HEK293 (cell line): ENCODE measurements at regions not wholly inside any gene's neighbourhood (a gene's known extent, or its start where the extent isn't known, plus 50 kb on each side); places are given as distances from the start of the nearest gene placed in this dataset.
"Not testable (repeated sequence)": the region's sequence is repeated elsewhere in the genome, so short reads cannot be mapped to it uniquely, and the experiment has no call there.

Experiments
- ATF2 ChIP-seq: fragments of 450-650 bp; formaldehyde crosslinking; IDR thresholded peaks from 2 replicates; pipeline ENCODE4 v1.5.1; 2016; ENCODE audit warnings: missing biosample characterization, missing genetic modification characterization, low read depth
- CTCF ChIP-seq: fragments of 450-650 bp; formaldehyde crosslinking; IDR thresholded peaks from 2 replicates; pipeline ENCODE4 v1.5.1; 2016; ENCODE audit warnings: missing biosample characterization, missing genetic modification characterization
- PRDM10 ChIP-seq: fragments of 450-650 bp; formaldehyde crosslinking; IDR thresholded peaks from 2 replicates; pipeline ENCODE4 v1.5.1; 2016; ENCODE audit warnings: missing biosample characterization, missing genetic modification characterization
- REPIN1 ChIP-seq: fragments of 450-650 bp; formaldehyde crosslinking; IDR thresholded peaks from 2 replicates; pipeline ENCODE4 v1.5.1; 2017; ENCODE audit warnings: missing biosample characterization, missing genetic modification characterization, low read depth
- ZBTB17 ChIP-seq: fragments of 450-650 bp; formaldehyde crosslinking; IDR thresholded peaks from 2 replicates; pipeline ENCODE4 v1.5.1; 2016; ENCODE audit warnings: missing biosample characterization, missing genetic modification characterization
- ZNF24 ChIP-seq: fragments of 450-650 bp; formaldehyde crosslinking; IDR thresholded peaks from 2 replicates; pipeline ENCODE4 v1.5.1; 2016; ENCODE audit warnings: missing biosample characterization, missing genetic modification characterization
- ZNF274 ChIP-seq, 2 experiments: fragments of 200-500 bp in 1 of 2; fragments of 450-650 bp in 1 of 2; sonication (Bioruptor generic) in 1 of 2; formaldehyde crosslinking in 1 of 2; IDR thresholded peaks; 2 replicates each; pipeline versions ENCODE4 v1.5.1 to v1.6.1; 2014 to 2016; ENCODE audit warnings: borderline replicate concordance in 1 of 2, inconsistent platforms in 1 of 2, low read length in 1 of 2, missing biosample characterization in 1 of 2, missing genetic modification characterization in 1 of 2
- ZNF391 ChIP-seq: fragments of 450-650 bp; formaldehyde crosslinking; IDR thresholded peaks from 2 replicates; pipeline ENCODE4 v1.5.1; 2016; ENCODE audit warnings: low read depth, missing biosample characterization, missing genetic modification characterization, borderline replicate concordance
- ZNF518A ChIP-seq: fragments of 450-650 bp; formaldehyde crosslinking; conservative IDR thresholded peaks from 2 replicates; pipeline ENCODE4 v1.5.1; 2016; ENCODE audit warnings: low read depth, missing biosample characterization, missing genetic modification characterization
- ZNF530 ChIP-seq: fragments of 450-650 bp; formaldehyde crosslinking; IDR thresholded peaks from 2 replicates; pipeline ENCODE4 v1.5.1; 2016; ENCODE audit warnings: low read depth, missing biosample characterization, missing genetic modification characterization
- ZNF624 ChIP-seq: fragments of 450-650 bp; formaldehyde crosslinking; IDR thresholded peaks from 2 replicates; pipeline ENCODE4 v1.5.1; 2017; ENCODE audit warnings: missing biosample characterization, missing genetic modification characterization
- ZNF629 ChIP-seq: fragments of 450-650 bp; formaldehyde crosslinking; IDR thresholded peaks from 2 replicates; pipeline ENCODE4 v1.5.1; 2017; ENCODE audit warnings: missing biosample characterization, missing genetic modification characterization
- ZNF830 ChIP-seq: fragments of 450-650 bp; IDR thresholded peaks from 2 replicates; pipeline ENCODE4 v1.5.0; 2018; ENCODE audit warnings: missing biosample characterization, missing genetic modification characterization, low read depth, mild to moderate bottlenecking, moderate library complexity
- TF ChIP-seq, protein P1 (sequence below): sonication (generic); formaldehyde crosslinking; IDR thresholded peaks from 2 replicates; pipeline ENCODE4 v1.8.1; 2022; ENCODE audit warnings: mild to moderate bottlenecking, moderate library complexity, missing genetic modification reagents

DNA sequence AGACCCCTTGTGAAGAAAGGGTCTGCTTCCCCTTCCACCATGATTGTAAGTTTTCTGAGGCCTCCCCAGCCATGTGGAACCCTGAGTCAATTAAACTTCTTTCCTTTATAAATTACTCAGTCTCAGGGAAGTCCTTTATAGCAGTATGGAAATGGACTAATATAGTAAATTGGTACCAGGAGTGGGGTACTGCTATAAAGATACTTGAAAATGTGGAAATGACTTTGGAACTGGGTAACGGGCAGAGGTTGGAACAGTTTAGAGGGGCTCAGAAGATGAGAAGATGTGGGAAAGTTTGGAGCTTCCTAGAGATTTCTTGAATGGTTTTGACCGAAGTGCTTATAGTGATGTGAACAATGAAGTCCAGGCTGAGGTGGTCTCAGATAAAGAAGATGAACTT lies 353.5 kb downstream of the ZNF326 start:
- TF ChIP-seq ATF2 (tag by site-specific recombination); CTCF; ZNF391 (tag by site-specific recombination); ZBTB17 (tag by site-specific recombination); ZNF629 (tag by site-specific recombination); ZNF274 (IDR thresholded peaks at IDR 0.05; ENCODE audit: low read length); ZNF274 (tag by site-specific recombination; IDR thresholded peaks at IDR 0.05; ENCODE audit: borderline replicate concordance); ZNF530 (tag by site-specific recombination); REPIN1 (tag by site-specific recombination); PRDM10; ZNF518A (tag by site-specific recombination); ZNF624 (tag by site-specific recombination); ZNF24 (tag by site-specific recombination); ZNF830 (tag by site-specific recombination): not testable (repeated sequence)
- TF ChIP-seq, protein P1, sequence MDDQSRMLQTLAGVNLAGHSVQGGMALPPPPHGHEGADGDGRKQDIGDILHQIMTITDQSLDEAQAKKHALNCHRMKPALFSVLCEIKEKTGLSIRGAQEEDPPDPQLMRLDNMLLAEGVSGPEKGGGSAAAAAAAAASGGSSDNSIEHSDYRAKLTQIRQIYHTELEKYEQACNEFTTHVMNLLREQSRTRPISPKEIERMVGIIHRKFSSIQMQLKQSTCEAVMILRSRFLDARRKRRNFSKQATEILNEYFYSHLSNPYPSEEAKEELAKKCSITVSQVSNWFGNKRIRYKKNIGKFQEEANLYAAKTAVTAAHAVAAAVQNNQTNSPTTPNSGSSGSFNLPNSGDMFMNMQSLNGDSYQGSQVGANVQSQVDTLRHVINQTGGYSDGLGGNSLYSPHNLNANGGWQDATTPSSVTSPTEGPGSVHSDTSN = not testable (repeated sequence)
